ENCODE measurements at regions not wholly inside any gene's neighbourhood (a gene's known extent, or its start where the extent isn't known, plus 50 kb on each side); places are given as distances from the start of the nearest gene placed in this dataset.

- Histone ChIP-seq H3K4me3 (ENCODE audit: low read depth, low read length) (no peak overlapping the region), H3K36me3 (ENCODE audit: control insufficient read depth, insufficient read depth, low read length) (no peaks in the 10 kb centered on the region), H3K27me3 (ENCODE audit: control insufficient read depth, insufficient read depth, low read length) (no peaks in the 10 kb centered on the region)
- FAIRE-seq (no peak), DNase-seq (ENCODE audit: low read depth) (no peak)
- no peak for TF ChIP-seq CTCF (IDR thresholded peaks at IDR 0.05; ENCODE audit: insufficient read depth, low read length, severe bottlenecking)
Measured at GRCh38 chr19:28530406-28531035, 682.4 kb downstream of the UQCRFS1 start.

- FAIRE-seq (no peak), DNase-seq (ENCODE audit: low read depth) (no peak)
- TF ChIP-seq CTCF (IDR thresholded peaks at IDR 0.05; ENCODE audit: insufficient read depth, low read length, severe bottlenecking): no peak
- no peaks in the 10 kb centered on the region for H3K36me3 ChIP-seq (ENCODE audit: control insufficient read depth, insufficient read depth, low read length)
- H3K4me3 ChIP-seq (ENCODE audit: low read depth, low read length): no peak overlapping the region
- H3K27me3 ChIP-seq (ENCODE audit: control insufficient read depth, insufficient read depth, low read length): no peaks in the 10 kb centered on the region
Measured at GRCh38 chr19:28526038-28526437, 686.9 kb downstream of the UQCRFS1 start.

- TF ChIP-seq CTCF (IDR thresholded peaks at IDR 0.05; ENCODE audit: insufficient read depth, low read length, severe bottlenecking): no peak
- no peaks in the 10 kb centered on the region for H3K36me3 ChIP-seq (ENCODE audit: control insufficient read depth, insufficient read depth, low read length)
- no peak overlapping the region for H3K4me3 ChIP-seq (ENCODE audit: low read depth, low read length)
- FAIRE-seq (no peak), DNase-seq (ENCODE audit: low read depth) (no peak)
- H3K27me3 ChIP-seq (ENCODE audit: control insufficient read depth, insufficient read depth, low read length): no peaks in the 10 kb centered on the region
Measured at GRCh38 chr19:28523619-28524018, 689.3 kb downstream of the UQCRFS1 start.

- Histone ChIP-seq H3K4me3 (ENCODE audit: low read depth, low read length) (no peak overlapping the region), H3K27me3 (ENCODE audit: control insufficient read depth, insufficient read depth, low read length) (no peaks in the 10 kb centered on the region), H3K36me3 (ENCODE audit: control insufficient read depth, insufficient read depth, low read length) (no peaks in the 10 kb centered on the region)
- DNase-seq (ENCODE audit: low read depth) (no peak), FAIRE-seq (no peak)
- no peak for TF ChIP-seq CTCF (IDR thresholded peaks at IDR 0.05; ENCODE audit: insufficient read depth, low read length, severe bottlenecking)
Measured at GRCh38 chr19:28522545-28522922, 690.4 kb downstream of the UQCRFS1 start.

GRCh38 chr19:28521614-28522544 lies 691.1 kb downstream of the UQCRFS1 start:
- Histone ChIP-seq H3K36me3 (ENCODE audit: control insufficient read depth, insufficient read depth, low read length) (no peaks in the 10 kb centered on the region), H3K4me3 (ENCODE audit: low read depth, low read length) (no peak overlapping the region), H3K27me3 (ENCODE audit: control insufficient read depth, insufficient read depth, low read length) (no peaks in the 10 kb centered on the region)
- FAIRE-seq (peak; percentile 55), DNase-seq (ENCODE audit: low read depth) (no peak)
- no peak for TF ChIP-seq CTCF (IDR thresholded peaks at IDR 0.05; ENCODE audit: insufficient read depth, low read length, severe bottlenecking)

Data from bronchial epithelial cell (primary cell).